ENCODE measurements at regions not wholly inside any gene's neighbourhood (a gene's known extent, or its start where the extent isn't known, plus 50 kb on each side); places are given as distances from the start of the nearest gene placed in this dataset.
"Not testable (repeated sequence)": the region's sequence is repeated elsewhere in the genome, so short reads cannot be mapped to it uniquely, and the experiment has no call there.

GRCh38 chr12:93092649-93092945 lies 163.5 kb upstream of the EEA1 start:
- intact Hi-C loops (cut with DNase I) = no loop called here

GRCh38 chr12:93093243-93093642 lies 164.1 kb upstream of the EEA1 start:
- intact Hi-C loops (cut with DNase I) = no loop called here
- no peak for DNase-seq (ENCODE audit: low spot score)

More at GRCh38 chr12:93092649-93092945, 163.5 kb upstream of the EEA1 start:
- no peak for DNase-seq (ENCODE audit: low spot score)

- DNase-seq (ENCODE audit: low spot score); intact Hi-C loops (cut with DNase I): not testable (repeated sequence)
Measured at GRCh38 chr12:93094222-93094621, 165.1 kb upstream of the EEA1 start.

- intact Hi-C loops (cut with DNase I) = no loop called here
- no peak for DNase-seq (ENCODE audit: low spot score)
Measured at GRCh38 chr12:93094988-93095737, 166.1 kb upstream of the EEA1 start.

GRCh38 chr12:93097417-93097816 lies 168.3 kb upstream of the EEA1 start:
- no peak for DNase-seq (ENCODE audit: low spot score)
- intact Hi-C loops (cut with DNase I) = no loop called here

GRCh38 chr12:93098077-93098476 lies 169.0 kb upstream of the EEA1 start:
- intact Hi-C loops (cut with DNase I) = no loop called here
- DNase-seq (ENCODE audit: low spot score) = peak; percentile 82

- intact Hi-C loops (cut with DNase I) = loop anchor here in 1 of 2 donors (1.0 kb wide), 1 partner anchor 10 kb away; no protein-coding TSS in a partner anchor
- DNase-seq (ENCODE audit: low spot score) = no peak
Measured at GRCh38 chr12:93099792-93100191, 170.7 kb upstream of the EEA1 start.

- intact Hi-C loops (cut with DNase I) = no loop called here
- DNase-seq (ENCODE audit: low spot score) = no peak
Measured at GRCh38 chr12:93100610-93101009, 171.5 kb upstream of the EEA1 start.

GRCh38 chr12:93101367-93101766 lies 172.3 kb upstream of the EEA1 start:
- intact Hi-C loops (cut with DNase I) = no loop called here
- DNase-seq (ENCODE audit: low spot score) = no peak

- no peak for DNase-seq (ENCODE audit: low spot score)
- intact Hi-C loops (cut with DNase I) = no loop called here
Measured at GRCh38 chr12:93102312-93102711, 173.2 kb upstream of the EEA1 start.

- no peak for DNase-seq (ENCODE audit: low spot score)
- intact Hi-C loops (cut with DNase I) = no loop called here
Measured at GRCh38 chr12:93102744-93103143, 173.6 kb upstream of the EEA1 start.

- no peak for DNase-seq (ENCODE audit: low spot score)
- intact Hi-C loops (cut with DNase I) = no loop called here
Measured at GRCh38 chr12:93103154-93103553, 174.1 kb upstream of the EEA1 start.

GRCh38 chr12:93104535-93104934 lies 175.4 kb upstream of the EEA1 start:
- DNase-seq (ENCODE audit: low spot score) = no peak
- intact Hi-C loops (cut with DNase I) = no loop called here

GRCh38 chr12:93106910-93107309 lies 177.8 kb upstream of the EEA1 start:
- no peak for DNase-seq (ENCODE audit: low spot score)
- intact Hi-C loops (cut with DNase I) = no loop called here

- intact Hi-C loops (cut with DNase I) = no loop called here
- DNase-seq (ENCODE audit: low spot score) = no peak
Measured at GRCh38 chr12:93107514-93108312, 178.6 kb upstream of the EEA1 start.

- intact Hi-C loops (cut with DNase I) = loop anchor here in 1 of 2 donors (1.0 kb wide), 1 partner anchor 10 kb away; no protein-coding TSS in a partner anchor
- no peak for DNase-seq (ENCODE audit: low spot score)
Measured at GRCh38 chr12:93108985-93109384, 179.9 kb upstream of the EEA1 start.

GRCh38 chr12:93109551-93110203 lies 180.6 kb upstream of the EEA1 start:
- intact Hi-C loops (cut with DNase I) = loop anchor here in 1 of 2 donors (1.0 kb wide), 1 partner anchor 10 kb away; no protein-coding TSS in a partner anchor
- no peak for DNase-seq (ENCODE audit: low spot score)

GRCh38 chr12:93111773-93112172 lies 182.7 kb upstream of the EEA1 start:
- DNase-seq (ENCODE audit: low spot score) = no peak
- intact Hi-C loops (cut with DNase I) = no loop called here

GRCh38 chr12:93113317-93114006 lies 184.4 kb upstream of the EEA1 start:
- DNase-seq (ENCODE audit: low spot score) = no peak
- intact Hi-C loops (cut with DNase I) = no loop called here

- DNase-seq (ENCODE audit: low spot score) = no peak
- intact Hi-C loops (cut with DNase I) = no loop called here
Measured at GRCh38 chr12:93115198-93115601, 186.1 kb upstream of the EEA1 start.
